CD14-positive monocyte (primary cell): ENCODE measurements at regions not wholly inside any gene's neighbourhood (a gene's known extent, or its start where the extent isn't known, plus 50 kb on each side); places are given as distances from the start of the nearest gene placed in this dataset.

Source experiments
- DNase-seq, 3 donors: peaks; one replicate each; pipeline ENCODE4 v3.0.0-alpha.2; 2011 to 2022
- H2AFZ ChIP-seq: 2 replicates; pipeline ENCODE4 v1.6.0; 2012; ENCODE audit warnings: mild to moderate bottlenecking, low read depth, low read length, inconsistent platforms; ENCODE audit not compliant: insufficient read depth, poor library complexity, severe bottlenecking
- H3K27ac ChIP-seq, 2 donors: 1 replicate in 1 of 2; 2 replicates in 1 of 2; pipeline ENCODE4 v1.5.1; 2012 to 2013; ENCODE audit warnings: low read length in 2 of 2, control low read depth in 1 of 2, inconsistent platforms in 1 of 2, low read depth in 1 of 2, mild to moderate bottlenecking in 1 of 2
- H3K27me3 ChIP-seq, 2 donors: one replicate each; pipeline versions ENCODE4 v1.6.0 to v1.6.1; 2011 to 2013; ENCODE audit warnings: low read length in 2 of 2; ENCODE audit not compliant: control insufficient read depth in 2 of 2, insufficient read depth in 2 of 2
- H3K36me3 ChIP-seq, 2 donors: replicated peaks in 1 of 2; 1 replicate in 1 of 2; 2 replicates in 1 of 2; pipeline versions ENCODE4 v1.5.1 to v1.6.1; 2012 to 2013; ENCODE audit warnings: low read length in 2 of 2, control low read depth in 1 of 2, inconsistent platforms in 1 of 2, mild to moderate bottlenecking in 1 of 2; ENCODE audit not compliant: insufficient read depth in 2 of 2, control insufficient read depth in 1 of 2
- H3K4me1 ChIP-seq, 2 donors: 1 replicate in 1 of 2; 2 replicates in 1 of 2; pipeline versions ENCODE4 v1.5.1 to v1.6.1; 2012 to 2013; ENCODE audit warnings: low read length in 2 of 2, control low read depth in 1 of 2, inconsistent platforms in 1 of 2, mild to moderate bottlenecking in 1 of 2, moderate library complexity in 1 of 2; ENCODE audit not compliant: insufficient read depth in 2 of 2, control insufficient read depth in 1 of 2
- H3K4me2 ChIP-seq: replicated peaks from 2 replicates; pipeline ENCODE3; 2012; ENCODE audit warnings: low read length, moderate library complexity, mild to moderate bottlenecking; ENCODE audit not compliant: poor library complexity, severe bottlenecking; ENCODE audit errors: extremely low read depth
- H3K4me3 ChIP-seq, 3 experiments: fragments of 200-600 bp in 1 of 3; sonication (generic) in 1 of 3; replicated peaks in 1 of 3; 1 replicate in 2 of 3; 2 replicates in 1 of 3; pipeline ENCODE4 v1.5.1; 2011 to 2013; ENCODE audit warnings: low read length in 3 of 3, mild to moderate bottlenecking in 3 of 3, control low read depth in 2 of 3, low read depth in 2 of 3, inconsistent platforms in 1 of 3, moderate library complexity in 1 of 3
- H3K79me2 ChIP-seq: 2 replicates; pipeline ENCODE4 v1.6.0; 2012; ENCODE audit warnings: mild to moderate bottlenecking, control low read depth, inconsistent platforms, low read length, moderate library complexity; ENCODE audit not compliant: insufficient read depth
- H3K9ac ChIP-seq: 2 replicates; pipeline ENCODE4 v1.6.0; 2017; ENCODE audit warnings: low read length, mild to moderate bottlenecking; ENCODE audit not compliant: insufficient read depth, poor library complexity, severe bottlenecking
- H3K9me3 ChIP-seq, 2 donors: replicated peaks in 1 of 2; 1 replicate in 1 of 2; 2 replicates in 1 of 2; pipeline versions ENCODE4 v1.5.1 to v1.6.1; 2012 to 2013; ENCODE audit warnings: low read length in 2 of 2, control low read depth in 1 of 2; ENCODE audit not compliant: control insufficient read depth in 1 of 2, insufficient read depth in 1 of 2
- H4K20me1 ChIP-seq: 2 replicates; pipeline ENCODE4 v1.6.0; 2012; ENCODE audit warnings: mild to moderate bottlenecking, low read length, control low read depth, moderate library complexity; ENCODE audit not compliant: insufficient read depth
- H3K27ac Mint-ChIP-seq, 7 donors: one replicate each; pipeline ENCODE4 v1.8.0; 2020; ENCODE audit warnings: mild to moderate bottlenecking in 7 of 7, mixed read lengths in 7 of 7, moderate library complexity in 6 of 7, inconsistent platforms in 2 of 7
- H3K27me3 Mint-ChIP-seq, 3 donors: one replicate each; pipeline ENCODE4 v1.8.0; 2021 to 2022; ENCODE audit warnings: low read depth in 3 of 3, mild to moderate bottlenecking in 3 of 3, mixed read lengths in 3 of 3, moderate library complexity in 3 of 3, inconsistent platforms in 1 of 3
- H3K36me3 Mint-ChIP-seq, 2 donors: one replicate each; pipeline ENCODE4 v1.8.0; 2020; ENCODE audit warnings: mixed read lengths in 2 of 2, inconsistent platforms in 1 of 2, mild to moderate bottlenecking in 1 of 2
- H3K4me1 Mint-ChIP-seq: one replicate; pipeline ENCODE4 v1.8.0; 2020; ENCODE audit warnings: mild to moderate bottlenecking, mixed read lengths
- H3K4me3 Mint-ChIP-seq, 2 donors: one replicate each; pipeline ENCODE4 v1.8.0; 2020; ENCODE audit warnings: mild to moderate bottlenecking in 2 of 2, mixed read lengths in 2 of 2, moderate library complexity in 1 of 2
- H3K9me3 Mint-ChIP-seq, 7 donors: one replicate each; pipeline ENCODE4 v1.8.0; 2020 to 2022; ENCODE audit warnings: mixed read lengths in 7 of 7, mild to moderate bottlenecking in 6 of 7, moderate library complexity in 6 of 7, inconsistent platforms in 2 of 7
- CTCF ChIP-seq: fragments of 200-600 bp; IDR thresholded peaks from one replicate; pipeline ENCODE4 v1.8.0; 2022; ENCODE audit warnings: antibody characterized with exemption, mild to moderate bottlenecking
- WGBS: methylation state at CpG from one replicate; pipeline ENCODE4 v1.1.5; 2013; ENCODE audit warnings: missing lambda C conversion rate; ENCODE audit not compliant: insufficient coverage; 5-methylcytosine and 5-hydroxymethylcytosine counted together
- intact Hi-C, 2 donors: fragments of 100-400 bp; cut with micrococcal nuclease; formaldehyde crosslinking; loops; one replicate each; pipeline versions ENCODE4 v1.15.0 to v1.15.1; 2023

- Histone ChIP-seq H3K36me3 (no peaks in the 10 kb centered on the region), H2AFZ (no peak overlapping the region), H3K27me3 (no peaks in the 10 kb centered on the region), H3K4me3 (no peak overlapping the region), H3K79me2 (no peaks in the 10 kb centered on the region), H3K4me2 (no peak overlapping the region), H3K27ac (no peak overlapping the region), H4K20me1 (no peaks in the 10 kb centered on the region), H3K9ac (no peak overlapping the region), H3K4me1 (no peaks in the 10 kb centered on the region), H3K9me3 (peaks cover 2 to 7% of the 10 kb centered on the region in 2 donors)
- no peak overlapping the region for H3K4me3 Mint-ChIP-seq
- no peak overlapping the region for H3K27ac Mint-ChIP-seq
- intact Hi-C loops = no loop called here
- TF ChIP-seq CTCF = no peak
- WGBS = no CpG with 5 or more reads among the region's 1 CpG
- no peak for DNase-seq
- peaks cover 0 to 4% (median 0%) of the 10 kb centered on the region in 7 donors for H3K9me3 Mint-ChIP-seq
- no peaks in the 10 kb centered on the region for H3K36me3 Mint-ChIP-seq
- no peaks in the 10 kb centered on the region for H3K27me3 Mint-ChIP-seq
- H3K4me1 Mint-ChIP-seq = no peaks in the 10 kb centered on the region
Measured at GRCh38 chr16:59432276-59432675, 698.2 kb upstream of the GOT2 start.

- peaks cover 0 to 4% (median 0%) of the 10 kb centered on the region in 7 donors for H3K9me3 Mint-ChIP-seq
- H3K4me3 ChIP-seq = no peak overlapping the region
- no peak for TF ChIP-seq CTCF
Measured at GRCh38 chr16:59424714-59425273, 690.7 kb upstream of the GOT2 start.

More at GRCh38 chr16:59424714-59425273, 690.7 kb upstream of the GOT2 start:
- no peaks in the 10 kb centered on the region for H4K20me1 ChIP-seq
- Mint-ChIP-seq H3K36me3 (no peaks in the 10 kb centered on the region), H3K4me3 (no peak overlapping the region), H3K27ac (no peak overlapping the region), H3K27me3 (no peaks in the 10 kb centered on the region), H3K4me1 (no peaks in the 10 kb centered on the region)
- DNase-seq = no peak
- no peaks in the 10 kb centered on the region for H3K36me3 ChIP-seq
- H3K79me2 ChIP-seq = no peaks in the 10 kb centered on the region
- H3K9me3 ChIP-seq = no peaks in the 10 kb centered on the region
- WGBS = no CpG with 5 or more reads among the region's 2 CpGs
- H3K27ac ChIP-seq = no peak overlapping the region
- H3K9ac ChIP-seq = no peak overlapping the region
- H3K4me2 ChIP-seq = no peak overlapping the region
- H3K4me1 ChIP-seq = no peaks in the 10 kb centered on the region
- H2AFZ ChIP-seq = no peak overlapping the region
- H3K27me3 ChIP-seq = no peaks in the 10 kb centered on the region
- intact Hi-C loops = no loop called here
